Activated T-cell treated with anti-CD3 and anti-CD28 coated beads for 4 hours (primary cell): ENCODE measurements at regions not wholly inside any gene's neighbourhood (a gene's known extent, or its start where the extent isn't known, plus 50 kb on each side); places are given as distances from the start of the nearest gene placed in this dataset.

Experiments
- DNase-seq: peaks from one replicate; pipeline ENCODE4 v3.0.0-alpha.2; 2020

DNA sequence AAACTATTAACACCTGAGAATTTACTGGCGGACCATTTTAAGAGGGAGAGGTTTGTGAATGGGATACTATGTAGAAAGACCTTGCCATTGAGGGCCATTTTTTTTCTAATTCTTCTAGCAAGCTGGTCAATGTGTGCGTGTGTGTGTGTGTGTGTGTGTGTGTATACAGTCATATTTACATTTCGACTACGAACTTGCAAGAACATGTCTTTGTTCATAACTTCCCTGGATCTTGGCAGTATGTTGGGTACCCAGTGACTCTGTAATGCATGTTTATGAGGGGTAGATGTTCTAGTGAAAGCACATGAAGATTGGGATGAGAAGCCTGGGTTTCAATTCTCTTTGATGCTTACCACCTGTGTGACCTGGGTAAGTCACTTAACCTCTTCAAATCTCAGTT, 133.6 kb downstream of the UBE2E3 start:
- DNase-seq = no peak

DNA sequence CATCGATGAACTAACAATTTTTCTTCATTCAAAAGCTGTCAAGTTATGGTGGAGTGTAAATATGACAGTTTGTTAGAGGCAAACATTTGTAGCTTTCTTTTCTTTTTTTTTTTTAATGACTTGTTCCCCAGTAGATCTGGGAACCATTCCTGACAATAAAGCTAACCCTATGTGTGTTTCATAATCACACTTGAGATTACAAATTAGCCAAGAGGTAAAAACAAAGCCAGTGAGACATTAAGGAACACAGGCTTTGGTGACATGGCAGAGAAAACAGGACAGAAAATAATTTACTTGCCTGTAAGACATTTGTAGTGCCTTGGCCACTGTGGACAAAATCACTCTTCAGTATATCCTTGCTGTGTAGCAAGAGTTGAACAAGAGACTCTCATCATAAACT, 135.9 kb downstream of the UBE2E3 start:
- no peak for DNase-seq

DNA sequence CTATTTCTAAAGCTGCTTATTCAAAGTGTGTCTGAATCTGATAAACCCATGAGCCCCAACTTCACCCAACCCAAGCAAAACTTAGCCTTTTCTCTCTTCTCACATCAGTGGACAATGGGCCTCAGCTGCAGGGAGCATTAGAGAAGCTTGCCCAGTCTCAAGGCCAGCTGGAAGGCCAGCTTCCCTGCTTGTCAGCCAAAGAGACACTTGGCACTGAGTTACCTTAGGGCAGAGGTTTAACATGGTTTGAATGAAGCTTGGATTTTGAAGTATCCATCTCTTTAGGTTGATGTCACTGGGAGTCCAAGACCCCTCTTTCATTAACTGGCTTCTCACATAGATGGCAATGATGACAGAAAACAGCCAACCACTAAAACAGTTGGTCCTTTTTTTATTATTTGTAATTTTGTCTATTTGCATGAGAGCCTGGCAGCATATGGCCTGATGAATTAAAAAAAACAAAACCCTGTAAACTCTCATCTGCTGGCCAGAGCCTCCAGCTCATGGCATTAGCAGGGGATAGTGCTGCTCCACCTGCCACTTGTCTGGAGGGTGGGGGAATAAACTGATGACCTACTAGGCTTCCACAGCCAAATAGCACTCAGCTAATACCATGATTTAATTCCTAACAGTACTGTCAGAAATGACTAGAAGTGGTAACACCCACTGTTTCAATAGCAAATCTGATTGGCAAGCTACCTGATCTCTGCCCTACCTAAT, 137.0 kb downstream of the UBE2E3 start:
- DNase-seq = no peak

DNA sequence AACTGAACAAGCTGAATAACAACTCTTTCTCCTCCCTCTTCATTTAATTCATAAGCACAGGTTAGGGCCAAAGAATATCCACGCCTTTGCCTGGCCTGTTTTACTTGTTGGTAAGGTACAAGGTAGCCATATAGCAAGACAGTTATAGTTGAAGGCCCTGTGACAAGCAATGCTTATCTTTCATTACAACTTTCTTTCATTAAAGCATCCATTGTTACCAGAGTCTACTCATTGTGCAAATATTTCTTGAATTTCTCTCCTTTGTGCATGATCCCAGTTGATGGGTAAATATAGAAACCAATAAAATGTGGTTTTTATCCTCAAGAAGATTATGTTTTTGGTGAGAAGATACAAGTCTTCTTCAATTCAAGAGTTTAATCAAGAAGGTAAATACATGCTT, 140.2 kb downstream of the UBE2E3 start:
- no peak for DNase-seq

DNA sequence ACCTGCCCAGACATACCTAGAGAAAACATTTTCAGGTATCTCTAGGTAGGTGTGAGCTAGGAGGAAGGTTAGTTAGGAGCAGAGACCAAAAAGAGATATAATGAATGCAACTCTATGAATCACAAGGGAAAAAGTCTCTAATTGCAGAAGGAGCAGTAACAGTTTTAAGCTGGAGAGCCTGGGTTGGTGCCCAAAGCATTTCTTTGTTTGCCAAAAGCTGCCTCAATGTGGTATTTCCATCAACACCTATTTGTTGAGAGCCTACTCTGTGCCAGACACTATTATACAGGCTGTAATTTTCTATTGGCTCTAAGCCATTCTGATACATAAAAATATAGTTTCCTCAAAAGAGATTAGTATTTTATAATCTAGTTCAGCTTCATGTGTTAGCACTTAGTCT, 141.6 kb downstream of the UBE2E3 start:
- DNase-seq = no peak

DNA sequence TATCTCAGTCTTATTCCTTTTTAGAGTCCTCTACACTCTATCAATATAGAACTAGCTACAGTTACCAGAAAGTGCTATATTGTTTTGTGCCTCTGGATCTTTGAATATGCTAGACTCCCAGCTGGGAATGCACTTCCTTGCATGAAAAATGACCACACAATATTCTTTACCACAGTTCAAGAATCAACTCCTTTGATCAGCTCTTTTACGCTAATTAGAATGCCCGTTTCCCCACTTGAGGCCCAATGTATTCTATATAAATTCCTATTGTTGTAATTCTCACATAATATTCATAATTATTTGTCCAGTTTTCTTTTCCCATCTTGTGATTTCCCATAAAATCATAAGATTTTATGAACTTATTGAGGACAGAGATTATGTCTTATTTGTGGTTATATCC, 142.2 kb downstream of the UBE2E3 start:
- DNase-seq = no peak

DNA sequence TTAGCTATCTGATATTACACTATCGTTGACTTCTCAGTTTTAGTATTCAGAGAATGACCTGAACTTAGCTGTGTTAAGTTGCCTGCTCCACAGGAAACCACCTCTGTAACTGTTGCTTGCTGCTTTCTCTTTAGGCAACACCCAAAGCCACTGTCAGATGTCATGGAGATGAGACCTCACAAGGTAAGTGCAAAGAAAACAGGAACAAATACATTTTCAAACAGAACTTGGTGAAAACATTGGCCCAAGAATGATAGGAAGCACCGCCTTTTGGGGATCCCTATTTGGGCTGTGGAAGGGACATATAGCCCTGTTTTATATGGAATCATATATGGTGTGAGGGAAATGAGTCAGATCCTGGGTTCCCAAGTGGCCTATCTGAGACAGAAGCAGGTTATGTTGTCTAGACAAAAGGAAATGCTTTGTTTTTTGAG, 143.4 kb downstream of the UBE2E3 start:
- peak; percentile 27 for DNase-seq

DNA sequence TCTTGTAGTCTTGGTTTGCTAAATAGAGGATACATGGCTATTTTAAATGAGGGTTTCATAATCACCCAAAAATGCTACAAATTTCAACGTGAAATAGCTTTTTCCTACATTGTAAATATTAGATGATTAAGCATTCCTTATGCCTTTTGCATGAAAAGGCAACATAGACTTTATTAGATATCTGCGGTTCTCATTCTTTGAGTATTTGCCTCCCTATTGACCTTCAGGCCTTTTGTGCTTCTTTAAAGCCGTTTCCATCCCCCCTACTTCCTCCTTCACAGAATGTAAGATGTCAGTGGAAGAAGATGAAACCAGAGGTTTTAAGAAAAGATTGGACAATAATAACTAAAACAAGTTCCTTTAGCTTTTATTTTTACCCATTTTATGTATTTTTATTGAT, 144.1 kb downstream of the UBE2E3 start:
- DNase-seq = no peak

DNA sequence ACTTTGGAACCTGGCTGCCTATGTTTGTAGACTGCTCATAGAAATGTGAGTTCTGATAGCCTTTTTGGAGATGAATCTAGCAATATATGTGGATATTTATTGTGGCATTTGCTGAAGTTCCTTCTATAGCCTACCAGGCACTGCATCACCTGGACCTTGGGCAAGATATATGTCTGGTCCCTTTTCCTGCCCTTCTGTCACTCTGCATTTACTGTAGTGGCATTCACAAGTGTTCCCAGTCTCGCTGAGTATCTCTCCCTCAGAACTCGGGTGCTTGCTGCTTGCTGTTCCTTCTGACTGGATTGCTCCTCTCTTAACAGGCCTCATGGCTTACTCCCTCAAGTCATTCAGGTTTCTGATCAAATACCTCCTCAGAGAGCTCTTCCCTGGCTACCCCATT, 145.0 kb downstream of the UBE2E3 start:
- no peak for DNase-seq

DNA sequence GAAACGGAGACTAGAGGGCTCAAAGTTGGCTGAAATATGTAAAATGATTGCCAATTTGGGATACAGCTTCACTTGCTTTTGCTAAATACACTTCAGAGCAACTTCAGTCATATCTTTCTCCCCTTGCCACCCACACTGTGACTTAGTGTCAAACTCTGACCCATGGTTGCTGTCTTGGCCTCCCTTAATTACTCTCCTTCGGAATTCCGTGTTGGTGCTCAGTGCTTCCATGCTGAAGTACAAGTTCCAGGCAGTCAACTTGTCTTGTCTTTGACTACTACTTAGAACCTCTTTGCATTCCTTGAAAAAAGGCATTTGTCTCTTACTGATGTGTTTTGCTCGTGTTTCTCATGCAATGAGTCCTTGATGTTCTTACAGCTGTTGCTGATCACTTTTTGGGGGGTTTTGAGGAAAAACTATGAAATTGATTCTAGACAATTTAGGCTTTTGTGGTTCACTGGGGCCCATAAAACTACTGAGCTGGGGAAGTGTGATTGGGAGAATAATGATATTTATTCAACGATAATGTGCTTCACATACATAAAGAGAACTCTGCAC, 146.0 kb downstream of the UBE2E3 start:
- no peak for DNase-seq

DNA sequence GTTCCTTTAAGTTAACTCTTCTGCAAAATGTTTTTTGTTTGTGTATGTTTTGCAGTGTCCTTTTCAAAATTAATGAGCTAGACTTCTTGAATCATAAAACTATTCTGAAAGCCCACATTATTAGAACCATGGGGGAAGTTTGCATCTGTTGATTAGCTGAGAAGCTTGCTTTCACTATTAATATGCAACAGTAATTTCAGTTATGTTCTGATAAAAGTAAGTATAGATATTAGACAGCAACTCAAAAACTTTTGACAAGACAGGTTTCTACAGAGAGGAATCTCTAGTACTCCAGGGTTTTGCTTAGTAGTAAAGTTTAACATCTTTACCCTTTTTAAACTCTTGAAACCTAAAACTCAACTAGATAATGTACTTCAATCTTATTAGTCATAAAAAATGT, 147.8 kb downstream of the UBE2E3 start:
- no peak for DNase-seq

DNA sequence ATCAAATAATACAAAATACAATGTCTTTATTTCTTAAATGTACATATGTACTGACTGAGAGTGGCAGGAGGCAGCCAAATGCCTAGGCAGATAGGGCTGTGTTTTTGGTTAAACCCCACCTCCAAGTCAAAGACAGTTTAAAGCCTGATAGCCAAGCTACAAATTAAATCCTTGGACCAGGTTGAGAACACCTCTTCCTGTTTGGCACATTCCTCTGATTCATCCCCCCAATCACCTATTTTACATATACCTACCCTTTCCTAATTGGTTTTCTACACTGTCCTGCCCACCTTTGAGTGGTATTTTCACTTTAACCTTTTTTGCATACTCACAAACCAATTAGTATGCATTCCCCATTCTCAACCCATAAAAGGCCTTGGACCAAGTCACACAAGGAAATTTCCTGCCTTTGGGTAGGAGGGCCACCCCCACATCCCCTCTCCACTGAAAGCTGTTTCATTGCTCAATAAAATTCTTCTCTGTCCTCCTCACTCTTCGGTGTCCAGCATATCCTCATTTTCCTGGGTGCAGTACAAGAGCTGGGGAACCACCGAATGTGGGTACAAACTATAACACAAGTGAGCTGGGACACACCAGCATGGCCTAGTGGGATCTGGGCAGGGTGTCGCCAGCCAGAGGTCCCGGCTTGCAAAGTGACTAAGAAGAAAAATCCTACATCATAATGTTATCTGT, 149.1 kb downstream of the UBE2E3 start:
- DNase-seq = no peak

DNA sequence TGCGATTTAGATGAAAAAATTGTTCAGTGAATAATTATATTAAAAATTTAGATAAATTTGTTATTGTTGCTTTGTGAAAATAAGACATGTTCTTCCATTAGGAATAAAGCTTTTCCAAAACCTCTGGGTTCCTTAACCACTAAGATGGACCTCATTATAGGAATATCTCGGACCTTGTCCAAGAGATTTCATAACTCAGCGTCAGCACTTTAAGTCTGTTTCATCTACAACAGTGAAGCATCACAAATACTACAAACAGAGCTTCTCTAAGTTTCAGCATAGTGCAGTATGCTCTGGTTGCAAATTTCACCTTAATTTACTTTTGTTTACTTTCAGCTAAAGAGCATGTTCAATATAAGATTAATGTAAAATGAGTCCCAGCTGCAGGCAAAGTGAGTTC, 150.3 kb downstream of the UBE2E3 start:
- no peak for DNase-seq

DNA sequence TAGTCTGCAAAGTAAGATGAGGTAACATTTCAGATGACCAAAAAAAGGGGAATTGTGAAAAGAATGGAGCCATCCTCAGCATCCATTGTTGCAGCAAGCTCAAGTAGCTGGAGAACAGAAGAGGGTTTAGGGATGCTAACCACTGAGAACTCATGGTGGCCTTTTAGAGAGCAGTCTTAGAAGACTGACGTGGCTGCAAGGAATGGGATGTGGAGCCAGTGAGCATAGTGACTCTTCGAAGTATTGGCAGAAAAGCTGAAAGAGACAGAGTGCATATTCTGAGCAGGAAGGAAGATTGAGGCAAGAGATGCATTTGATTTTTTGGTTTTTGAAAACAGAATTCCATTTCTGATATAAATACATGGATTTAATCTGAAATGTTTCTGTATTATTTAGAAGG, 151.2 kb downstream of the UBE2E3 start:
- DNase-seq = no peak

DNA sequence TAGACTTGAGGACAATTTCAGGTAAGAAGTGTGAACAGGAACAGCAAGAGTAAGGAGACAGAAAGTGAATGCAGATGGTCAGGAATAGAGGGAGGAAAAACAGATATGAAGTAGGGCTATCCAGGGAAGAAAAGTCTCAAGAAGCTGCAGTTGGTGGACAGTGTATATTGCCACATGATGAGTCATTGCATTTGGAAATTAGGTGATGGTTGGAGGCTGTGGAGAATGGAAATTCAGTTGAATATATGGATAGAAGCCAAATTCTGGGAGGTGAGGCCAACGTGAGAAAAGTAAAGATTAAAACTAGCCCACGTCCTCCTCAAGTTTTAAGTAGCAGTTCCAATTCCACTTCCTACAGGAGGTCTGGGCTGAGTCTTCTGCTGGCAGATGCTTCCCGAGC, 158.4 kb downstream of the UBE2E3 start:
- DNase-seq = no peak

DNA sequence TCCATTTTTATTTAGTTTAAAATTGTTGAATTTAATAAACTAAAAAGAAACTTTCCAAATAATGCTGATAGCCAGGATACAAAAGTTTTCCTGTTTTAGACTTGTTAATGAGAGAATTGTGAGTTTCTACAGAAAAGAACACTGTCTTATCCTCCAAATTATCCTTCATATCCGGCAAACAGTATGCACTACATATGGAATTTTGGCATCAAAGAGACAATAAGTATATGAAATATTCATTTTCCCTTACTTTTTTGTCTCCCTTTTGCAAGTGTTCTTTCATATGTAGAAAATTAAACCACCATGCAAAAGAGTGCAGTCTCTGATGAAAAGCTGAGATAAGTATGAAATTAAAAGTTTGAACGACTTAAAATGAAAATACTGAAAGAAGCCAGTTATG, 159.4 kb downstream of the UBE2E3 start:
- DNase-seq = no peak

DNA sequence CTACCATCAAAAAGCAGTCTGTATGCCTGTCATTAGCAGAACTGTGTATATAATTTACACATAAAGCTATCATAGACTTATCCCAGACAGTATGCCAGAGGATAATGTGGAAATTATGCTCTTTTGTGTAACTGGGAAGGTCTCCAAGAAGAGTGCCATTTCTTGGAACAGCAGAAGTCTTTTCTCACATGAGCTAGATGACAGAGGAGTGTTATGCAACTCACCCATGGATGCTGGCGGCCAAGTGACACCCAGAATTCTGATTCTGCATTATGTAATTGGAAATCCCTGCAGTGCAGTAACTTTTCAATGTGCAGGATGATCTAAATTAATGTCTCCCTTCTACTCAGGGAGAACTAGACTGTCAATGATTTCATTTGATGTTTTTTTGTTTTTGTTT, 160.0 kb downstream of the UBE2E3 start:
- DNase-seq = no peak

DNA sequence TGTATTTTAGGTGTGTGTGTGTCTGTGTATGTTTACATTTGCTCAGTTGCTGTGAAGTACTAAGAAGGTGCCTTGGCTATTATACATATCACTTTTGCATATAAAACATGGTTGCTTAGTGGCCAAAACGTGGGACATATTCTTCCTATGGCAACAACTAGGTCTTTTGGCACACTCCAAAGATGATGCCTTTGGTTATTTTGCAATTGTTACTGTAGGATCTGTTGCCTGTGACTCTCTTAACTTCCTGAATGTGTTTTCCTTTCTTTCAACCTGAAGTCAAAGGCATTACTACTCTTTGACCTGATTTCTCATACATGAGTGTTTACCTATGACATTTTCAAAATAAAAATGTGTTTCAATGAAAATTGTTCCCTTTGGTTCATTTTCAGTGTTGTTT, 160.5 kb downstream of the UBE2E3 start:
- DNase-seq = no peak

DNA sequence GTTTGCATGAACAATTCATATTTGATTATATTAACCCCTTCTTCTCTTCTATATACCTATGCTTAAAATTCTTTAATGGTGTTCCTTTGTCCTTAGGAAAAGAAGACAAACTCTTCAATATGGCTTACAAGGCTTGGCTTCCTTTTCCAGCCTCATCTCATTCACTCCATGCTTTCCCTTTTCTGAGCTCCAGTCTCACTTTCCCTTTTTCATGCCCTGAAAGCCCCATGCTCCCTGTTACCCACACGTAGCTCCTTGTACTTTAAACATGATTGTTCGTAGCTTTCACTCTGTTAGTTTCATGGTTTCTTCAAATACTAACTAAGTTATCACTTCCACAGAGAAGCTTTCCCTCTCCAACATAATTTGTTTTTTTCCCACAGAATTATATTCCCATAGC, 161.3 kb downstream of the UBE2E3 start:
- no peak for DNase-seq

DNA sequence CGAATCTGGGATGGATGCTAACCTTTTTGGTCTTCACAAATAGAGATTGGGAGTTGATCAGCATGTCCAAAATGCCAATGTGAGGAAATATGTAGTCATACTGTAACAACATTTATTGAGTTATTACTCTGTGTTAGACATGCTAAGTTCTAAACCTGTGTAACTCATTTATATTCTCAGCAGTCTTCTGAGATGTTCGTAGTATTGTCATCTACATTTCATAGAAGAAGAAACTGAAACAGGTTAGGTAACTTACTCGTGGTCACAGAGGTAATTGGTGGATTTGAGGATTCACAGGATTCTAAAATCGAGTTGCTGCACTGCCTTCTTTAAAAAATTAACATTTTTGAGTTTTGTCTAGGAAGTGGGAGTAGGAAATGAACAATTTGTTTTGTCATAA, 162.1 kb downstream of the UBE2E3 start:
- DNase-seq = no peak

DNA sequence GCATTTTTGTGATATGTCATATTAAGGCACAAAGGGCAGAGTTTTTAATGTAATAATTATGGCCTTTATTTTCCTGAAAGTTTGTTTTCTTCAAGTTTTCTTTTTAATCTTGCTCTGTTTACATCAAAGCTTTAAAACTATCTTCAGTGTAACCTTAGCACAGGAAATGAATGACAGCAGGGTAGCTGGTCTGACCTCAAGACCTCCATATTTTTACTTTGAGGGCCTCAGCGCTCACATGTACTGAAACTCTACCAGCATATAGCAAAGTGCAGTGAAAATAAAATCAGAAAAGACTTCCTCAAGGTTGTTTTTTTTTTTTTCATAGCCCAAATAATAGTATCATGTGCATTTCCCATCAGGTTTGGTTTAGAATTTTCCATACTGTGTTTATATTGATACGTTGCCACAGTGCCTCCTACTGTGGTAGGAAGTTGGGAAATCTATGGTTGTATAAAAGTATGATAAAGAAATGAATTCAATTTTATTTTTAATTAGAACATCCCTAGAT, 163.4 kb downstream of the UBE2E3 start:
- DNase-seq = no peak

DNA sequence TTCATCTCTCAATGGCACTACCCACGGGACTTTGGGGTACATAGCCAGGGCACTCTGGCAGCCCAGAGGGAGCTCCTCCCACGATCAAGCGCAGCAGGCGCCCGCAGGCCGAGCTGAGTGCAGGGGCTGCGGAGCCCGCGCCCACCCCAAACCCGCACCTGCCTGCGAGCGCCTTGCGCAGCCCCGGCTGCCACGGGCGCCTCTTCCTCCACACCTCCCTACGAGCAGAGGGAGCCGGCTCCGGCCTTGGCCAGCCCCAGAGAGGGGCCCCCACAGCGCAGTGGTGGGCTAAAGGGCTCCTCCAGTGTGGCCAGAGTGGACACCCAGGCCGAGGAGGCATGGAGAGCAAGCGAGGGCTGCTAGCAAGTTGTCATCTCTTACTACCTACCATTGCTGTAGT, 165.2 kb downstream of the UBE2E3 start:
- DNase-seq = no peak

DNA sequence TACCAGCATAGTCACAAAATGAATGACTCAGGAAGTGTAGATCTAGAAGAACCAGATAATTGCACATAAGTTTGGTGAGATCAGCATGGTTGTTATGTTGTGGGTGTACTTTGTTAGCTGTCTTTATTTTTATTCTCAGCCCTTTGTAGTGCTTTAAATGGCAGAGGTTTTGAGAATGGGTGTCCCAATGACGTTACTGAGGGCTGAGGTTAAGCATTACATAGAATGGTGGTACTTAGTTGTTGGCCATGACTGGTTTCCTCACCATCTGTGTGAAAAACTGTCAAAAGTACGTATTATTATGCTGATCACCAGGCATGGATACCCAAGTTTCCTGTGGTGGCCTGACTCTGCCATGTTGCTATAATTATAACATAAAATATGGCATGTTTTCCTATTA, 165.8 kb downstream of the UBE2E3 start:
- no peak for DNase-seq

DNA sequence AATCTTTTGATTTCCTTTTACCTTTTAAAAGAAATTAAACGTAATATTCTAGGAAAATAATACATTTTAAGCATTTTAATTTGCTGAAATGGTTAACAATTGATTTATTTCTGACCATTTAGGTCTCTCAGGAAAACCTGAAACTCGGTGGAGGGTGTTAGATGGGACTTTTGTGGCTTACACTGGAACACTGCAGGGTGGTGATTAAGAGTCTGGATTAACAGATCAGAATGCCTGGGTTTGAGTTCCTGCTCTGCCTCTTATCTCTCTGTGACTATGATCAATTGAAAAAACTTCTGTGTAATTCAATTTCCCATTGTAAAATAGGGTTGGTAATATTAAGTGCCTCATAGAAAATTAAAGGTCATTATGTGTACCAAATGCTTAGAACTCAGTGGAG, 168.7 kb downstream of the UBE2E3 start:
- no peak for DNase-seq
